GM18867 (cell line): ENCODE measurements at regions not wholly inside any gene's neighbourhood (a gene's known extent, or its start where the extent isn't known, plus 50 kb on each side); places are given as distances from the start of the nearest gene placed in this dataset.

Source experiments
- ATAC-seq: cut with Tn5 transposase; IDR thresholded peaks from one replicate; pipeline ENCODE4 v1.9.1; 2021; ENCODE audit warnings: mild to moderate bottlenecking, moderate library complexity; ENCODE audit not compliant: unreplicated experiment

GRCh38 chr12:58252914-58253313, 311.5 kb downstream of the ATP23 start:
- no peak for ATAC-seq

DNA sequence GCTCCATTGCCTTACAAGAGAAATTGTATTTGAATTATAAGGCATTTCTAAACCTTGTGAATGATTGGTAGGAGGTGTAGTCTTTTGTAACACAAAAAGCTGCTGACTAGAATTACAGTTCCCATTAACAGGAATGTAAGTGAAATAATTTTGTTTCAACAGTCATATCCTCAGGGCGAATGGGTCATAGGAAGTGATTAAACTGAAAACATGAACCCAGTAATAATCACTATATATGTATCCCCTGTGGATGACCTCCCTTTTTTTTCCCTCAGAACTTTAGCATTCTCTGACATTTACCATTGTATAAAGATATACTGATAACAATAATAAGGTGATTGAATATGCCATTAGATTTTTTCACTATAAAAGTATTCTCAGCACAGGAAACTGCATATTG, 312.3 kb downstream of the ATP23 start:
- no peak for ATAC-seq

- ATAC-seq: no peak
These were observed 313.2 kb downstream of the ATP23 start for GRCh38 chr12:58254463-58255100.

DNA sequence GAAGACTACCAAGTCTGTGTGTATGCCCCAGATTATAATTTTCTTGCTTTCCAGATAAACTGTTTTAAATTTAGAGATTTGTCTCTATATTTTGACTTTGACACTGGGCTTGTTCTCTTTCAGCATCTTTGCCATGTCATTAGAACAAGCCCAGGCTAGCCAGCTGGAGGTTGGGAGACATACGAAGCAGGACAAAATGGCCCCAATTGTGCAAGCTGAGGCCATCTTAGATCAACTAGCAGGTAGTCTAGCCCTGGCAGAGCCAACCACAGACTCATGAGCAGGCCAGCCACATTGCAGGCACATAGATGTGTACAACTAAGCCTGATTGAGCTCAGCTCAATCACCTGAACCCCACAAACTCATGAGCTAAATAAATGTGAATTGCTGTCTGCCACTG, 321.4 kb downstream of the ATP23 start:
- no peak for ATAC-seq

- ATAC-seq: no peak
These were observed 322.4 kb downstream of the ATP23 start for GRCh38 chr12:58263816-58264215.

GRCh38 chr12:58268069-58268468, 326.7 kb downstream of the ATP23 start:
- no peak for ATAC-seq

DNA sequence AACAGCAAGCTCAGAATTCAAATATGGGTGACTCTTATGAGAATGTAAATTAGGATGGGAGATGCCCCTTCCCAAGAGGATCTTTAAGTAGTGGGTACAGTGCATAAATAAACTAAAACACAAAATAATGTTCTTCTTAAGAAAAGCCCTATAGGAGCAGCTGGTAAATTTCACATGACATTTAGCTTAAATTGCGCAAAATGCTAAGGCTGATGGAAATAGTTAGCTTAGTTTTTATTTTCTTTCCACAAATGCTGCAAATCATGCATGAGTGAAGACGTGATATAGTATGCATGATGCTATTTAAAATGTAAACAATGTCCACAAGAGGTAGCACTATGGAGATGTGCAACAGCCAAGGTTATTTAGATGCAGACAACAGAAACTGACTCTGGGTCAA, 328.1 kb downstream of the ATP23 start:
- ATAC-seq: no peak

DNA sequence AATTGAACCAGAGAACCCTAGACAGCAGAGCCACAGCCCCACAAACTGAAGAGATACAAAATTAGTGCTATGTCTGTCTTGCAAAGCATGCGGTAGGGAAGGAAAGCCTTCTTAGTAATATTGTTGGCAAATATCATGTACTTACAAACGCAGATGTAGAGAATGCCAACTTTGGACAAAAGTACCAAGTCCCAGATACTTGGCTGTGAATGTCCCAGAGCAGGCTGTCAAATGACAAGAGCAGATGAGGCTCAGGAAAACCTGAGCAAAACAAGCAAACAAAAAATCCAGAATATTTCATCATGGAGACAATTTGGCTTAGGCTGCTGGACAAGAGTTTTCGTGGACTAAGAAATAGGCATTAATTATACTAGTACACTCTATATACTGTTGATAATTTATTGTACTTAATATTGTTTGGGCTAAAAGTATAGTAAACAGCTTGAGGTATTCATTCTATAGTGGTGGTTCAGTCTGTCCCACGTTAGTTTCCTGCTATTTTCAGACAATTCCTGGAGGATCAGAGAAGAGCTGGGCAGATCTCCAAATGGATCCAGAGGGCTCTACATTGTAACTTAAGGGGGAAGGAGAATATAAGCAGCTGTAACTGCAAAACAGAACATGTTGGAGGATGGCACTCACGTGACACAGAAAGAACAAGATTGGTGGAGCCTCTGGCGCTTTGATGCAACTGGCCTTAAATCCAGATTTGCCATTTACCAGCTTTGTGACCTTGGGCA, 329.8 kb downstream of the ATP23 start:
- no peak for ATAC-seq

DNA sequence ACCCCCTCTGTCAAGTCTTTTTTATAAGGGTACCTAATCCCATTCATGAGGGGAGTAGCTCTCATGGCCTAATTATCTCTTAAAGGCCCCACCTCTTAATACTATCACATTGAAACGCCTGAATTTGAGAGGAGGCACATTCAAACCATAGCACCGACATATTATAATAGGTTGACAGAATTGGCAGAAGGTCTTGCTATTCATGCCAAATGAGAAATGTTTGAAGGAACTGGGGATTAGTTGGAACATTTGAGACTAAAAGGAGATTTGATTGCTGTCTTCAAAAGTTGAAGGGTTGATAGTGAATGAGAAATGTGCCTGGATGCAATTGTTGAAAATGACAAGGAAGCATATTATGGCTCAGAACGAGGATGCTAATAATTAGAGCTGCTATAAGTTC, 331.1 kb downstream of the ATP23 start:
- no peak for ATAC-seq

DNA sequence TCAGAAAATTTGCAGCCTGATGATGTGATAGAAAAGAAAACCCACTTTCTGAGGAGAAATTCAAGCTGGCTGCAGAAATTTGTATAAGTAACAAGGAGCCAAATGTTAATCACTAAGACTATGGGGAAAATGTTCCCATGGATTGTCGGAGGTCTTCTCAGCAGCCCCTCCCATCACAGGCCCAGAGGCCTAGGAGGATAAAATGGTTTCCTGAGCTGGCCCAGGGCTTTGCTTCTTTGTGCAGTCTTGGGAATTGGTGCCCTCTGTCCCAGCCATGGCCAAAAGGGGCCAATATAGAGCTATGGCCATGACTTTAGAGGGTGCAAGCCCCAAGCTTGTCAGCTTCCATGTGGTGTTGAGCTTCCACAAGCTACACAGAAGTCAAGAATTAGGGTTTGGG, 335.9 kb downstream of the ATP23 start:
- no peak for ATAC-seq

- ATAC-seq: no peak
These were observed 342.2 kb downstream of the ATP23 start for GRCh38 chr12:58283553-58283952.

- ATAC-seq: no peak
These were observed 344.2 kb downstream of the ATP23 start for GRCh38 chr12:58285551-58285950.

GRCh38 chr12:58286353-58286752, 345.0 kb downstream of the ATP23 start:
- ATAC-seq: no peak

- ATAC-seq: no peak
These were observed 346.8 kb downstream of the ATP23 start for GRCh38 chr12:58288190-58288589.

DNA sequence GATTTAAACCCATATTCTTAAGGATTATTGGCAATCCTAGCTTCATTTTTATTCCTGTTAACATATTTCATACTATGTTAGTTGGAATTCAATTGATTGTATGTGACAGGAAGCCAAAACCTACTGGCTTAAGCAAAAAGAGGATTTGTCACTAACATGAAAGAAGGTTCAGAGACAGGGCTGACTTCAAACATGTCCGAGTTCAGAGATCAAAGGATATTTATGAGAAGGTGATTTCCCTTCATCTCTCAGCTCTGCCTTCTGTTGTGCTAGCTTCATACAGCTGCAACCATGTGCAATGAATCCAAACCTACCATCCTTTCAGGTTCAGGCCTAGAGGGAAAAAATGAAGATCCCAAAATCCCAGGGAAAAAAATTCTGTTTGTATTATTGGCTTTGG, 349.7 kb downstream of the ATP23 start:
- no peak for ATAC-seq

GRCh38 chr12:58293308-58293982, 352.1 kb downstream of the ATP23 start:
- ATAC-seq: no peak

GRCh38 chr12:58295268-58295667, 353.9 kb downstream of the ATP23 start:
- ATAC-seq: no peak

DNA sequence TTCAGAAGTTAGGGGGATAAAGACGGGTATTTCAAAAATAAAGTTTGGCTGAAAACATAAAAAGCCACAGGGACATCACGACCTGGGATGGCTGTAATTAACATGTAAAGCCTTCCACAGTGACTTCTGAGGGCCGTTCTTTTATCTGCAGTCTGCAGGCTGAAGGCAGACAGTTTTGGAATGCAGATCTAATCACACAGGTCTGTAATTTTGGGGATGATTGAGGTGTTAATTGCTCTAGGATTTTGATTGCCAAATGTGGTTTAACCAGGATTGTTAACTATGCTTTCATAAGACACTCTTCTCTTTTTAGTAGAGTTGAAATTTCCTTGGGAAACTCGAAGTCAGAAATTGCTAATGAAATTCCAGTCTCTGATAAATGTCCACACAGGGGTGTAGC, 355.5 kb downstream of the ATP23 start:
- ATAC-seq: no peak

DNA sequence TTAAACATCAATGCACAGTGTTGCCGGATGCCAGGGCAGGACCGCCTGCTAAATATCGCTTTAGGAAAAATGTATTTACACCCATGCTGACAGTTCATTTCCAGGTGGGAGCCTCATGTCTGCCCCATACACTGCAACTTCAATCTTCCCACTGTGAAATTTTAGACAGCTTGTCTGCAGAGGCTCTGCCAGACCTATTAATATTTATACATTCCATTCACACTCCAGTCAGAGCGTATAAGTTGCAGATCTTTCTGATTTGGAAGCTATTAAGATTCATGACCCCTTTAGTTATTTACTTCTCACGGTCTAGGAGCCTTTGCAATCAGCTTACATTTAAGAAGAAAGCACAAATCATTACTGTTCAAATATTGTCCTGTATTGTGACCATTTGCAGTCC, 357.4 kb downstream of the ATP23 start:
- no peak for ATAC-seq

GRCh38 chr12:58299371-58299770, 358.0 kb downstream of the ATP23 start:
- ATAC-seq: no peak

- ATAC-seq: no peak
These were observed 359.8 kb downstream of the ATP23 start for GRCh38 chr12:58301038-58301729.

- no peak for ATAC-seq
These were observed 360.4 kb downstream of the ATP23 start for GRCh38 chr12:58301730-58302122.
